ENCODE measurements at regions not wholly inside any gene's neighbourhood (a gene's known extent, or its start where the extent isn't known, plus 50 kb on each side); places are given as distances from the start of the nearest gene placed in this dataset.

GRCh38 chr17:33442320-33442719 is 149.2 kb upstream of the ASIC2 start:
- DNase-seq (no peak), ATAC-seq (ENCODE audit: low read depth) (no peak)
- POLR2A ChIA-PET (ENCODE audit: unreplicated experiment), result no interaction called here
- Histone ChIP-seq H3K4me1 (ENCODE audit: control insufficient read depth, insufficient read depth, low read length) (no peaks in the 10 kb centered on the region), H3K27me3 (ENCODE audit: control insufficient read depth, insufficient read depth, low read length) (no peaks in the 10 kb centered on the region), H3K9me1 (ENCODE audit: insufficient read depth, low read length) (no peaks in the 10 kb centered on the region), H4K20me1 (ENCODE audit: insufficient read depth, low read length) (no peaks in the 10 kb centered on the region), H4K91ac (ENCODE audit: insufficient read depth, low read depth, low read length) (no peak overlapping the region), H2AK5ac (ENCODE audit: low read depth, low read length) (no peak overlapping the region), H2BK120ac (ENCODE audit: low read depth, low read length) (no peak overlapping the region), H3K27ac (ENCODE audit: insufficient read depth, low read length) (no peak overlapping the region), H2AK9ac (replicated peaks; ENCODE audit: low read depth, low read length, poor library complexity) (no peak overlapping the region), H3K9ac (ENCODE audit: low read depth, low read length) (no peak overlapping the region), H2BK5ac (ENCODE audit: low read depth, low read length, poor library complexity, severe bottlenecking) (no peak overlapping the region), H2BK15ac (ENCODE audit: low read depth, low read length) (no peak overlapping the region), H4K5ac (ENCODE audit: low read depth, low read length) (no peak overlapping the region), H3K36me3 (ENCODE audit: control insufficient read depth, insufficient read depth, low read length) (no peaks in the 10 kb centered on the region), H3K23ac (ENCODE audit: low read depth, low read length) (no peak overlapping the region), H3K4me2 (ENCODE audit: low read depth, low read length) (no peak overlapping the region), H3K9me3 (ENCODE audit: control insufficient read depth, insufficient read depth, low read length) (peaks cover 2% of the 10 kb centered on the region; the same call in 1 of the 2 replicates), H3K18ac (ENCODE audit: low read depth, low read length) (no peak overlapping the region), H3K4me3 (ENCODE audit: insufficient read depth, low read depth, low read length) (no peak overlapping the region), H2AFZ (replicated peaks; ENCODE audit: low read length, poor library complexity) (no peak overlapping the region), H2BK20ac (ENCODE audit: low read depth, low read length) (no peak overlapping the region), H3K14ac (replicated peaks; ENCODE audit: low read depth, low read length) (no peak overlapping the region), H4K8ac (ENCODE audit: low read depth in 2 of 2, low read length in 2 of 2) (no peak overlapping the region), H3K56ac (ENCODE audit: extremely low read depth, insufficient read depth, low read length) (no peak overlapping the region), H3K79me1 (ENCODE audit: low read depth in 1 of 2, low read length in 2 of 2) (no peaks in the 10 kb centered on the region), H3K4ac (ENCODE audit: low read depth, low read length) (no peak overlapping the region)
- intact Hi-C loops (cut with micrococcal nuclease) (no loop called here), dilution Hi-C loops (cut with HindIII; ENCODE audit: low sequenced_read_pairs, unreplicated experiment) (no loop called here), in situ Hi-C loops (cut with MboI; ENCODE audit: low sequenced_read_pairs) (no loop called here)
- CTCF ChIA-PET, result no interaction called here
- WGBS, 2 experiments (ENCODE audit: extremely low coverage in 2 of 2, insufficient read length in 1 of 2), result no CpG with 5 or more reads among the region's 1 CpG
- TF ChIP-seq NFE2L2 (IDR thresholded peaks at IDR 0.05; ENCODE audit: low read depth, low read length) (no peak), CTCF (conservative IDR thresholded peaks at IDR 0.05; ENCODE audit: low read depth, low read length) (no peak), RCOR1 (IDR thresholded peaks at IDR 0.05; ENCODE audit: insufficient replicate concordance, low read length) (no peak), BHLHE40 (IDR thresholded peaks at IDR 0.05; ENCODE audit: low read depth, low read length) (no peak), RFX5 (IDR thresholded peaks at IDR 0.05; ENCODE audit: low read depth, low read length) (no peak), CHD1 (IDR thresholded peaks at IDR 0.05; ENCODE audit: low read depth, low read length) (no peak), SMC3 (IDR thresholded peaks at IDR 0.05; ENCODE audit: low read depth, low read length) (no peak), USF2 (IDR thresholded peaks at IDR 0.05; ENCODE audit: low read depth, low read length) (no peak), POLR2A (IDR thresholded peaks at IDR 0.05; ENCODE audit: low read depth, low read length) (no peak), ELK1 (IDR thresholded peaks at IDR 0.05; ENCODE audit: borderline replicate concordance, low read depth, low read length) (no peak), MXI1 (IDR thresholded peaks at IDR 0.05; ENCODE audit: borderline replicate concordance, low read depth, low read length) (no peak), RAD21 (IDR thresholded peaks at IDR 0.05; ENCODE audit: low read length) (no peak), FOS (IDR thresholded peaks at IDR 0.05; ENCODE audit: low read depth, low read length) (no peak), CEBPB (IDR thresholded peaks at IDR 0.05; ENCODE audit: low read depth, low read length) (no peak), MAZ (IDR thresholded peaks at IDR 0.05; ENCODE audit: borderline replicate concordance, low read depth, low read length) (no peak), MAFK (IDR thresholded peaks at IDR 0.05; ENCODE audit: low read depth, low read length) (no peak)
- no TSS peak for BruUV-seq (replicated peaks)

All from IMR-90 (cell line).